Muscle layer of duodenum (tissue), 2 donors: ENCODE measurements at regions not wholly inside any gene's neighbourhood (a gene's known extent, or its start where the extent isn't known, plus 50 kb on each side); places are given as distances from the start of the nearest gene placed in this dataset.

ENCODE experiments used
- H3K27ac ChIP-seq: one replicate; pipeline ENCODE4 v1.7.0; 2013; ENCODE audit warnings: mild to moderate bottlenecking, low read length
- H3K27me3 ChIP-seq: one replicate; pipeline ENCODE4 v1.7.0; 2013; ENCODE audit warnings: low read depth, mild to moderate bottlenecking, control low read depth, low read length
- H3K36me3 ChIP-seq, 2 donors: one replicate each; pipeline ENCODE4 v1.7.0; 2013; ENCODE audit warnings: low read length in 2 of 2, control low read depth in 1 of 2, mild to moderate bottlenecking in 1 of 2; ENCODE audit not compliant: insufficient read depth in 2 of 2, control insufficient read depth in 1 of 2
- H3K4me1 ChIP-seq, 2 donors: one replicate each; pipeline ENCODE4 v1.7.0; 2013; ENCODE audit warnings: low read length in 2 of 2, mild to moderate bottlenecking in 2 of 2, control low read depth in 1 of 2, moderate library complexity in 1 of 2; ENCODE audit not compliant: insufficient read depth in 2 of 2, control insufficient read depth in 1 of 2
- H3K4me3 ChIP-seq, 2 donors: one replicate each; pipeline ENCODE4 v1.7.0; 2013; ENCODE audit warnings: low read length in 2 of 2, low read depth in 1 of 2, mild to moderate bottlenecking in 1 of 2
- H3K9me3 ChIP-seq, 2 donors: one replicate each; pipeline ENCODE4 v1.7.0; 2013; ENCODE audit warnings: low read length in 2 of 2, control low read depth in 1 of 2, mild to moderate bottlenecking in 1 of 2; ENCODE audit not compliant: control insufficient read depth in 1 of 2
- donor health status: healthy.

DNA sequence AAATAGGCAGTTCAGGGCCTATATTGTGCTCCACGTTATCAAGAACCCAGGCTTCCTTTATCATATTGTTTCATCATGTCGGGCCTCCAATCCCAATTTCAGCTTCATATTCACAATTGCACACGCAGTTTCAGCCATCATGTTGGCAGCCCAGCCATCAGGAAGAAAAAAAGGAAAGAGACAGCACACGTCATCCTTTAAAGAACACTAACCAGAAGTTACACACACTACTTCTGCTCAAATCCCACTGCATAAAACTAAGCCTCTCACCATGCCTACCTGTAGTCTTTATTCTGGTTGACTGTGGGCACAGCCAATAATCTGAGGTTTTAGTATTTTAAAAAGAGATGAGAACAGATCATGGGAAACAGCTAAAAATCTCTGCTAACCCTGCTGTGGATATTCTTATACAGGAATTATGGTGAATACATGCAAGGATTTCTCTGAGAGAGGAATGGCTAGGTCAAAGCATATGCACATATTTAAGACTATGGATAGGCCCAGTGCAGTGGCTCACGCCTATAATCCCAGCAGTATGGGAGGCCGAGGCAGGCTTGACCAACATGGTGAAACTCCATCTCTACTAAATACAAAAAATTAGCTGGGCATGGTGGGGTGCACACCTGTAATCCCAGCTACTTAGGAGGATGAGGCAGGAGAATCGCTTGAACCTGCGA is 534.4 kb downstream of the ETV1 start:
- Histone ChIP-seq H3K9me3 (no peaks in the 10 kb centered on the region), H3K4me3 (no peak overlapping the region), H3K27ac (no peak overlapping the region), H3K4me1 (no peaks in the 10 kb centered on the region), H3K27me3 (no peaks in the 10 kb centered on the region), H3K36me3 (no peaks in the 10 kb centered on the region)

DNA sequence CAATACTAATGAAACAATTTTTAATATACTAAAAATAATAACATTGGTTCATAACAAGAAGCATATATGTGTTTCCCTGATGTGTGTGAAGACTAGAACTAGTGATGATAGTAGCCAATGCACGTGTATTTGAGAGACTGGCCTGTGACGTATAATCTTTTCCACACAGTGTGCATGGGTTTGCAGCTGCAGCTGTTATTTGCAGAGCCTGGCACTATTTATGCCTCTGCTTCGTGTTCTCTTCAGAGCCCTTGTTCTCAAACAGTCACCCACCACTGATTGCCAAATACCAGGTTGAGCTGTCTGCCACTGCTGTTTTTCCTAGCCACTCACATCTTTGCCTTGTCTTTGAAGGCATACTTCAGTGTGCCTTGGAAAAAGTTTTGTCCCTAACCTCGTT is 531.7 kb downstream of the ETV1 start:
- Histone ChIP-seq H3K36me3 (no peaks in the 10 kb centered on the region), H3K4me3 (no peak overlapping the region), H3K27me3 (no peaks in the 10 kb centered on the region), H3K27ac (no peak overlapping the region), H3K9me3 (no peaks in the 10 kb centered on the region), H3K4me1 (no peaks in the 10 kb centered on the region)

DNA sequence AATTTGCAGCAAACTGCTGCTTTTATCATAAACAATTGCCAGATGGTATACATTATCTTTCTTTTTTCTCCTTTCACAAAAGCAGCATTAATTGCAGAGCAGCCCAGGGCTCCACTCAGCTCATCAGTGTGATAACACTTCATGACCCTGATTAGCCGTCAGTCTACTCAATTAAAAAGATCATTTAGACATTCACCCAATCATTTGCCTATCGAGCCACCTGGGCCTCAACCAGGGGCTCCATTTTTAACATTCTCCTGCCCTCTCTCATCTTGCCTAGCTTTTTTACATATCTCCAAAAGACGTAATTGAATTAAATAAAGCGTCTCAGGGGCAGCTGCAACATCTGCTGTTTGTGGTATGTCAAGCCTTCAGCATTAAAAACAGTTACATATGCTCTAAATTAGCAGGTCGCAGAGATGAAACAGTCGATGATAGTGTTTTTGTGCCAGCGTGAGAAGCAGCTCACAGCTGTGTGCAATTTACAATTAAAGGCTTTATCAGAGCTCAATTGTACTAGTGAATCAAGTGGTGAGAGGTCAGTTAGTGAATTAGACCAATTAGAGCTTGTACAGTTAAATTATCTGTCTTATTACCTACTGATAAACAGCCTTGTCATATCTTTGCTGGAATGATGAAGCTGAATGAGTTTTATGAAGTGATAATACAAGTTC is 522.5 kb downstream of the ETV1 start:
- no peaks in the 10 kb centered on the region for H3K4me1 ChIP-seq
- no peak overlapping the region for H3K4me3 ChIP-seq
- no peak overlapping the region for H3K27ac ChIP-seq
- peaks cover 0 to 2% of the 10 kb centered on the region in 2 donors for H3K9me3 ChIP-seq
- no peaks in the 10 kb centered on the region for H3K27me3 ChIP-seq
- no peaks in the 10 kb centered on the region for H3K36me3 ChIP-seq

GRCh38 chr7:13476881-13477444 is 512.5 kb downstream of the ETV1 start:
- Histone ChIP-seq H3K9me3 (no peaks in the 10 kb centered on the region), H3K27ac (no peak overlapping the region), H3K27me3 (no peaks in the 10 kb centered on the region), H3K36me3 (no peaks in the 10 kb centered on the region), H3K4me3 (no peak overlapping the region), H3K4me1 (no peaks in the 10 kb centered on the region)

DNA sequence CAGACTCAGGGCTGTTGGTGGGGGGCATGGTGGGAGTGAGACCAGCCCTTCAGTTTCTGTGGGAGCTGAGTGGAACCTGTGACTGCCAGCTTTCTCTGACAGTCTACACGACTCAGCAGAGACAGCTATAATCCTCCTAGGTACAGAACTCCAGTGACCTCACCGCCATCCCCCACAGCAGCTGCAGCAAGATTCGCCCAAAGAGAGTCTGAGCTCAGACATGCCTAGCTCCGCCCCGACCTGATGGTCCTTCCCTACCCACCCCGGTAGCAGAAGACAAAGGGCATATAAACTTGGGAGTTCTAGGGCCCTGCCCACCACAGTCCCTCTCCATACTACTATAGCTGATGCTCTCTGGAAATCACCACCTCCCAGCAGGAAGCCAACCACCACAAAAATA is 500.1 kb downstream of the ETV1 start:
- no peak overlapping the region for H3K27ac ChIP-seq
- H3K4me3 ChIP-seq: no peak overlapping the region
- no peaks in the 10 kb centered on the region for H3K27me3 ChIP-seq
- H3K9me3 ChIP-seq: peaks cover 0 to 5% of the 10 kb centered on the region in 2 donors
- H3K36me3 ChIP-seq: no peaks in the 10 kb centered on the region
- no peaks in the 10 kb centered on the region for H3K4me1 ChIP-seq

- H3K27me3 ChIP-seq: no peaks in the 10 kb centered on the region
- H3K4me3 ChIP-seq: no peak overlapping the region
- no peaks in the 10 kb centered on the region for H3K9me3 ChIP-seq
- no peaks in the 10 kb centered on the region for H3K4me1 ChIP-seq
- no peak overlapping the region for H3K27ac ChIP-seq
- H3K36me3 ChIP-seq: no peaks in the 10 kb centered on the region
Measured at GRCh38 chr7:13496976-13497375, 492.5 kb downstream of the ETV1 start.

- Histone ChIP-seq H3K27ac (no peak overlapping the region), H3K9me3 (peaks cover 0 to 3% of the 10 kb centered on the region in 2 donors), H3K36me3 (no peaks in the 10 kb centered on the region), H3K4me1 (no peaks in the 10 kb centered on the region), H3K27me3 (no peaks in the 10 kb centered on the region), H3K4me3 (no peak overlapping the region)
Measured at GRCh38 chr7:13508586-13508985, 480.9 kb downstream of the ETV1 start.

- H3K4me3 ChIP-seq: no peak overlapping the region
- H3K4me1 ChIP-seq: no peaks in the 10 kb centered on the region
- H3K27me3 ChIP-seq: no peaks in the 10 kb centered on the region
- H3K9me3 ChIP-seq: no peaks in the 10 kb centered on the region
- no peaks in the 10 kb centered on the region for H3K36me3 ChIP-seq
- H3K27ac ChIP-seq: no peak overlapping the region
Measured at GRCh38 chr7:13518738-13519137, 470.7 kb downstream of the ETV1 start.

DNA sequence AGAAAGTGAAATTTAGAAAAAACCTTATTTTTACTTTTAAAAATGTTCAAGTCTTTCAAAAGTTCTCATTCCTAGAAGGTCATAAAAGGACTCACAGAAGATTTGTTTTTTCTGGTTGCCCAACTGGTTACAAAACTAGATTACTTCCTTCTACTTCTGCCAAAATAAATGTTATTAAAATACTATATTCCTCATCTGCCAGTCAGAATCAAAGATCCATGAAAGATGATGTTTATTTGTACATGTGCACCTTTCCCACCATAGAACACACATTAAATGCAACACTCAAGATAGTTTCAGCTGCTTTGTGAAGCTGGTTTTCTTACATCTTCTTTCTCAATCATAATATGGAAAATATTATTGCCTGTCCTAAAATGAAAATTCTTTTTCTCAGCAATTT is 465.4 kb downstream of the ETV1 start:
- no peaks in the 10 kb centered on the region for H3K9me3 ChIP-seq
- H3K4me3 ChIP-seq: no peak overlapping the region
- H3K27ac ChIP-seq: no peak overlapping the region
- H3K36me3 ChIP-seq: no peaks in the 10 kb centered on the region
- H3K27me3 ChIP-seq: no peaks in the 10 kb centered on the region
- H3K4me1 ChIP-seq: no peaks in the 10 kb centered on the region

DNA sequence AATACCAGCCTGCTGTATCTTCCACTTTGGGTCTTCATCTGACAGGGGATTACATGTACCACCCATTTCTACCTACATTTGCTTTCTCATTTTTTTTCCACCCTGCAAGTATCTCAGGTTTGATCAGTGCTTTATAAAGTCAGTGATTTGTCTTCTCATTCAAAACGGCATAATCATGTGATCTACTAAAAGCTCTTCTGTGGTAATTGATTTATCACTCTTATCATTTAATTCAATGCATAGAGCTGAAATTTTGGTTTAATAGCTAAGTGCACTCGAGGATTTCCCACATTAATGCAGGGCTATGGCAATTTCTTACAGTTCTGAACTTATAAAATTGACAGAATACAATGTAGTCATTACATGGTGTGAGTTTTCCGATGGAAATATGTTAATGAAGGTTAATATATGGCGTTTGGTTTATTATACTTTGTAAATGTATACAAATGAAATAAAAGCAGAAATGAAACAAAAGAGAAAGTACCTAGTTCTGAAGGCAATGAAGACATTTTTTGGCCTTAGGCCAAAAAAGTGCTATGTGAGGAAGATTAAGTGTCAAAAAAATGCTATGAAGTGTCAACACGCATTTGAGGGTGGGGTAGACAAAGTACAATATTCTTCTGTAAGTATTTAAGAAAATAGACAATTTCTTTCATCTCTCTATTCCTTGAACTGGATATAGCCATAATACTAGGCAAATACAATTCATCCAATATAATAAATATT is 457.3 kb downstream of the ETV1 start:
- no peaks in the 10 kb centered on the region for H3K27me3 ChIP-seq
- H3K9me3 ChIP-seq: no peaks in the 10 kb centered on the region
- no peak overlapping the region for H3K4me3 ChIP-seq
- no peak overlapping the region for H3K27ac ChIP-seq
- no peaks in the 10 kb centered on the region for H3K36me3 ChIP-seq
- no peaks in the 10 kb centered on the region for H3K4me1 ChIP-seq

- no peaks in the 10 kb centered on the region for H3K27me3 ChIP-seq
- no peaks in the 10 kb centered on the region for H3K9me3 ChIP-seq
- no peaks in the 10 kb centered on the region for H3K4me1 ChIP-seq
- H3K4me3 ChIP-seq: no peak overlapping the region
- H3K36me3 ChIP-seq: no peaks in the 10 kb centered on the region
- H3K27ac ChIP-seq: no peak overlapping the region
Measured at GRCh38 chr7:13538669-13539068, 450.8 kb downstream of the ETV1 start.
